Activated CD8-positive, alpha-beta T cell treated with anti-CD3 and anti-CD28 coated beads, Interleukin-2, amount 10 ng/mL, durations not matched to agents 7 days and 5 days (primary cell): ENCODE measurements at regions not wholly inside any gene's neighbourhood (a gene's known extent, or its start where the extent isn't known, plus 50 kb on each side); places are given as distances from the start of the nearest gene placed in this dataset.

ENCODE experiments used
- ATAC-seq: fragments of 150-1000 bp; cut with Tn5 transposase; one replicate; pipeline ENCODE4 v1.10.0; 2021; ENCODE audit warnings: moderate library complexity
- CTCF ChIA-PET: fragments of 350-600 bp; sonication (Branson Sonifier 250); formaldehyde crosslinking; loops from one replicate; lab custom pipeline; 2021; ENCODE audit warnings: antibody characterized with exemption; lab: Charles Lee
- POLR2A ChIA-PET: fragments of 350-600 bp; sonication (Branson Sonifier 250); formaldehyde crosslinking; loops from one replicate; lab custom pipeline; 2021; ENCODE audit warnings: antibody characterized with exemption; lab: Charles Lee
- DNase-seq: peaks from one replicate; pipeline ENCODE4 v3.0.0-alpha.2; 2020
- H3K27ac Mint-ChIP-seq: one replicate; pipeline ENCODE4 v1.8.0; 2021; ENCODE audit warnings: mild to moderate bottlenecking, mixed read lengths
- H3K27me3 Mint-ChIP-seq: one replicate; pipeline ENCODE4 v1.8.0; 2021; ENCODE audit warnings: low read depth, mixed read lengths
- H3K36me3 Mint-ChIP-seq: one replicate; pipeline ENCODE4 v1.8.0; 2021; ENCODE audit warnings: low read depth, mixed read lengths
- H3K4me1 Mint-ChIP-seq: one replicate; pipeline ENCODE4 v1.8.0; 2021; ENCODE audit warnings: low read depth, mixed read lengths
- H3K4me3 Mint-ChIP-seq: one replicate; pipeline ENCODE4 v1.8.0; 2021; ENCODE audit warnings: mild to moderate bottlenecking, mixed read lengths
- H3K9me3 Mint-ChIP-seq: one replicate; pipeline ENCODE4 v1.8.0; 2022; ENCODE audit warnings: mixed read lengths; ENCODE audit not compliant: insufficient read depth

DNA sequence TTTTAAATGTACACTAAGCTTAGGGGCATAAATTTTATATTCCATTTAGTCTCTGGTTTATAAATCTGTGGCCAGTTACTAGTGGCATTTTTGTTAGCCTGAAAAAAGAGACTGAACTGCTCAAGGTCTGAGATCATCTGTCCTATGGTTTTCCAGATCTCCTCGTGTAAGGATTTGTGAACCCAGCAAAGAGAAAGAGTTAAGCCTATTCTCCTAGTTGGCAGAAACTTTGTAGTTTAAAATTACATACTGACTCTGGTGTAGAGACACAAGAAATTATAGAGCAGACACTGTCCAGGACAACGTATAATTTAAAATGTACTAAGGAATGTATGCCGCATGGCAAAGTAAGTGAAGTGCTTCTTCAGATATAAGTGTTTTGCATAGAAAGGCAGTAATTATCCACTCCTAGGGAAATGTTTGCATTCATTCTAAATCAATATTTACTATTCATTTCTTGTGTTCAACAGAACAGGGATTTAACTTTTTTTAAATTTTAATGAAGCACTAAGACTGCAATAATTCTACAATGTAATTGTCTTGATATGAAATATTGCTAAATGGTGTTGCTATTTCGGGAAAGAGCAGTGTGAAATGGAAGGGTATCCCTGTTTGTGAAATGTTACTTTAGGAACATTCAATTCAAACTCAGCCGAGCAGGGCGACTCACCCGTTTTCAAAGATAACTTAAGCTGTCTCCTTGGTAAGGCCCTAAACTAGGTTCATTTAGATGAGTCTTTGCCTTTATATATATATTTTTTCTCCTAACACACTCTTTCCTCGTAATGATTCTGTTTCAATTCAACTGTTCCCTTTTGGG is 508.4 kb upstream of the ZEB2 start:
- ChIA-PET CTCF (no interaction called here), POLR2A (no interaction called here)
- ATAC-seq (no peak), DNase-seq (no peak)
- no peaks in the 10 kb centered on the region for H3K4me1 Mint-ChIP-seq
- no peaks in the 10 kb centered on the region for H3K9me3 Mint-ChIP-seq
- no peaks in the 10 kb centered on the region for H3K27me3 Mint-ChIP-seq
- no peak overlapping the region for H3K4me3 Mint-ChIP-seq
- H3K36me3 Mint-ChIP-seq: no peaks in the 10 kb centered on the region
- no peak overlapping the region for H3K27ac Mint-ChIP-seq

DNA sequence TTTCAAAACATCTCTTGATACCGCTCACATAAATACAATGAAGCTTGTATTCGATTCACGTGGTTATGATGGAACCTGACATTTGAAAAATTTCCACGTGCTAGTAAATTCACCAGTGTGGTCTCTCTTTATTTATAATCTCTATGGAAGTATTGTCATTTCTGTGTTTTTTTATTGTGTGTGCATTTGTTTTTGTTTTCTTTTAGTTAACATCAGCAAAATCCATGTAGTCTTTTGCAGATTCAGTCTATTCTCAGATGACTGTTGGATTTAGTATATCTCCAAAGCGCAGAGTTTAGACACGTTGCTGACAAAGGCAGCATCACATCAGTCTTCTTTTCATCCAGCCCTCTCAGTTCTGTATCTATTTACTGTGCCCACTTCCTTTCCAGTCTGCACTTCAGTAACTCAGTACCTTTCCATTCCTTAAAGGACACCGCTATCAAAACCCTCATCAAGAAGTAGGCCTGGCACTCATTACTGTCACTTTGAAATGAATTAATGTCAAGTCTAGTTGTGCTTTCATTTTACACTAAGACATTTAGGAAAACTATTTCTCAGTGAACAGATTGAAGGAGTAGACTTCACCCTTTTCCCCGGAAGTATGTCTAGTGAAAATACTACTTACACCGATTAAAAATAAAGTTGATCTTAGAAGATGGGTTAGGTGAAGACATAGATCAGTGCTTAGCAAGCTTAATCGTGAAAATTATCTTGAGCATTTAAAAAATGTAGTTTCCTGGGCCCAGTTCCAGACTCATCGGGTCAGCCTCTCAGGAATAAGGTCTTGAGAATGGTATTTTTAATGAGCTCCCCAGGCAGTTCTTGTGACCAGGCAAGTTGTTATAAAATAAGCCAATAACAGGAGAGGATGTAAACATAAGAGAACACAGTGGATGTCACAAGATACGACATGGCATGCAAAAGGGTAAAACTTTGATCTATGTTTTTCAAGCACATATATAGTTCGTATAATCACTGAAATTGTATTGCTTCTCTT is 506.8 kb upstream of the ZEB2 start:
- no peaks in the 10 kb centered on the region for H3K36me3 Mint-ChIP-seq
- ATAC-seq (no peak), DNase-seq (no peak)
- ChIA-PET POLR2A (no interaction called here), CTCF (no interaction called here)
- peaks cover 3% of the 10 kb centered on the region for H3K27me3 Mint-ChIP-seq
- no peak overlapping the region for H3K4me3 Mint-ChIP-seq
- H3K4me1 Mint-ChIP-seq: no peaks in the 10 kb centered on the region
- H3K27ac Mint-ChIP-seq: no peak overlapping the region
- no peaks in the 10 kb centered on the region for H3K9me3 Mint-ChIP-seq

DNA sequence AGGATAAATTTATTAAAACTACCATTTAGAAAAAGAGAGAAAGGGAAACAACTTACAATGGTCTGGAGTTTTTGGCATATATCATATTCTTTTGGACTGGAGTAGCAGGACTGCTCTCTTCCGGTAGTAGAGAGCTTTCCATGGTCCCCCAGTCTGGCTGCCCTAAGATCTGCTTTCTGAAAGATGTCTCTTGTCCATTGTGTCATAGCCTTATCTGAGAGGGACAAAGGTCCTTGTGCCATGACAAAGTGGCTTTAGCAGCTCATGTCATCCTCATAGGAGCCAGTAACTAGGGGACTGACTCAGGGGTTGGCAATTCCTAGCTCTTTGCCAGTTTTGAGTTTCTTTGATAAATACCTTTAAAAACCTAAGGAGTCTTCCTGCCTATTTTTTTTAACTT is 505.5 kb upstream of the ZEB2 start:
- no peak overlapping the region for H3K27ac Mint-ChIP-seq

GRCh38 chr2:145023334-145023934 is 503.5 kb upstream of the ZEB2 start:
- POLR2A ChIA-PET: no interaction called here

More for the DNA sequence above, 505.5 kb upstream of the ZEB2 start:
- POLR2A ChIA-PET: no interaction called here
- Mint-ChIP-seq H3K4me1 (no peaks in the 10 kb centered on the region), H3K9me3 (no peaks in the 10 kb centered on the region), H3K27me3 (peaks cover 3% of the 10 kb centered on the region), H3K36me3 (no peaks in the 10 kb centered on the region), H3K4me3 (no peak overlapping the region)
- DNase-seq (no peak), ATAC-seq (no peak)
- CTCF ChIA-PET: no interaction called here

DNA sequence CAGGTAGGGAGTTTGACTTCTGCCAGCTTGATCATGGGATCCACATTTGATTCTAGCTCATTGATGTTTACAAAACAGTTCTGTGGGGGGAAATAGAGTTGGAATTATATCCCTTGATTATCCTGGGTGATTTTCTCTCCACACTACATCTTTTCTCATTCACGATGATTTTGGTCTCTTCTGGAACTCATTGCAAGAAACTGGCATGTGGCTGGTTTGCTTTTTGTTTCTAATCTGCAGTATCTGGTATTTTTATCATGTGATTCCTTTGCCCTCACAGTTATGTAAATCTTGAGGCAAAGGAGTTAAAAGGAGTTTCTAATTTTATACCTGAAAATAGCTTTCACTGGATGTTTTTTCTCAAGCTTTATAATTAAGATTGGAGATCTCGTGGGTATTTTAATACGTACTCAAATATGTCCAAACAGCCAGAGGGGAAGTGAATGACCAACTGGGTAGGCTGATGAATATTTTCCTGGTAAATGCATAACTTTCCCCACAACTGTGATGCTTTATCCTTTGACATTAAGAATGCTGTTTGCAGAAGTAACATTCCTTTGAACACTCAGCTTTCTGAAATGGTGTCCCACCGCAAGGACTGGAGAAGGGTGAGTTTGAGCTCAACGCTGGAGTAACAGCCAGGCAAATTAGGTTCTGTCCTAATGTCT is 502.9 kb upstream of the ZEB2 start:
- Mint-ChIP-seq H3K27me3 (peaks cover 3% of the 10 kb centered on the region), H3K4me1 (no peaks in the 10 kb centered on the region), H3K36me3 (no peaks in the 10 kb centered on the region), H3K4me3 (no peak overlapping the region), H3K9me3 (no peaks in the 10 kb centered on the region), H3K27ac (no peak overlapping the region)
- CTCF ChIA-PET: interaction anchor here (0.6 kb wide), 1 partner anchor 233 kb away, joined by 3 read pairs; no protein-coding TSS in a partner anchor
- POLR2A ChIA-PET: no interaction called here
- no peak for DNase-seq
- ATAC-seq: no peak

More at GRCh38 chr2:145023334-145023934, 503.5 kb upstream of the ZEB2 start:
- no peaks in the 10 kb centered on the region for H3K4me1 Mint-ChIP-seq
- ATAC-seq (no peak), DNase-seq (no peak)
- peaks cover 3% of the 10 kb centered on the region for H3K27me3 Mint-ChIP-seq
- H3K27ac Mint-ChIP-seq: no peak overlapping the region
- CTCF ChIA-PET: no interaction called here
- H3K36me3 Mint-ChIP-seq: no peaks in the 10 kb centered on the region
- no peak overlapping the region for H3K4me3 Mint-ChIP-seq
- no peaks in the 10 kb centered on the region for H3K9me3 Mint-ChIP-seq

- ChIA-PET POLR2A (no interaction called here), CTCF (interaction anchor here (0.6 kb wide), 1 partner anchor 232 kb away, joined by 3 read pairs; no protein-coding TSS in a partner anchor)
- Mint-ChIP-seq H3K9me3 (no peaks in the 10 kb centered on the region), H3K4me1 (no peaks in the 10 kb centered on the region), H3K27me3 (peaks cover 3% of the 10 kb centered on the region), H3K36me3 (no peaks in the 10 kb centered on the region), H3K27ac (no peak overlapping the region), H3K4me3 (no peak overlapping the region)
- DNase-seq: no peak
- ATAC-seq: no peak
Observed at GRCh38 chr2:145021962-145022665, 502.2 kb upstream of the ZEB2 start.

DNA sequence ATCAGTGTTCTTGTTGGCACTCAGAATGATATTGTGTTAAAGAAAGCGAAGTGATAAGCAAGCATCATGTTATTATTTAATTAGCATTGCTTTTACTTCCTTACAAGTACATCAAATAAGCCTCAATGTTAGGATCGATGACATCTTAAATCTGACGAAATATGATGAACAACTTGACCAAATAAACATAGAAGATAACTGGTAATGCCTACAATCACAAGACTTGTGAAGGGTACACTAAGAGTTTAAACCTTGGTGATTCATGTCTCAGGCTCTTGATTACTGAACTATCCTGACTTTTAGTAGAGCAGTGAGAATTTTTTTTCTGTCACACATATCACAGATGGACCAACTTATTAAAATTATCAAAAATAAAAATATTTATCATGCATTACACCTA is 500.8 kb upstream of the ZEB2 start:
- no peak for DNase-seq
- Mint-ChIP-seq H3K9me3 (no peaks in the 10 kb centered on the region), H3K4me3 (no peak overlapping the region), H3K4me1 (no peaks in the 10 kb centered on the region), H3K27me3 (peaks cover 3% of the 10 kb centered on the region), H3K27ac (no peak overlapping the region), H3K36me3 (no peaks in the 10 kb centered on the region)
- ChIA-PET POLR2A (no interaction called here), CTCF (no interaction called here)
- ATAC-seq: no peak

GRCh38 chr2:145020139-145020538 is 500.2 kb upstream of the ZEB2 start:
- POLR2A ChIA-PET: no interaction called here
- Mint-ChIP-seq H3K36me3 (no peaks in the 10 kb centered on the region), H3K4me3 (no peak overlapping the region), H3K9me3 (no peaks in the 10 kb centered on the region), H3K27ac (no peak overlapping the region), H3K27me3 (peaks cover 3% of the 10 kb centered on the region), H3K4me1 (no peaks in the 10 kb centered on the region)
- ATAC-seq: no peak
- no peak for DNase-seq
- CTCF ChIA-PET: no interaction called here

DNA sequence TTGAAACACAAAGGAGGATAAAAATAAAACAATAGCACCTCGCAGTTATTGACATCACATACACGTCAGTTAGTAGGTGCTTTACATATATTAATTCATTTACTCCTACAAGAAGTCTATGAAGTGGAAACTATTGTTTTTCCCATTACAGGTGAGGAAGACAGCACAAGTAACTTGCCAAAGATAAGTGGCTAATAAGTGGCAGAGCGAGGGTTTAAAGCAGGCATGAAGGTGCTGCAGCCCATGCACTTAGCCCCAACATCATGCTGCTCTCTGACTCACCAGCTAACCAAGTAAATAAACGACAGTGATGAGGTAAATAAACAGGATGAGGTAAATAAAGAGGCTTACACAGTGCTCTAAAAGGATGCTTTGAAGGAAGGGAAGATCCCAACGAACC is 498.6 kb upstream of the ZEB2 start:
- ChIA-PET CTCF (no interaction called here), POLR2A (no interaction called here)
- Mint-ChIP-seq H3K27me3 (peaks cover 3% of the 10 kb centered on the region), H3K4me1 (no peaks in the 10 kb centered on the region), H3K9me3 (no peaks in the 10 kb centered on the region), H3K27ac (no peak overlapping the region), H3K36me3 (no peaks in the 10 kb centered on the region), H3K4me3 (no peak overlapping the region)
- ATAC-seq (no peak), DNase-seq (no peak)

DNA sequence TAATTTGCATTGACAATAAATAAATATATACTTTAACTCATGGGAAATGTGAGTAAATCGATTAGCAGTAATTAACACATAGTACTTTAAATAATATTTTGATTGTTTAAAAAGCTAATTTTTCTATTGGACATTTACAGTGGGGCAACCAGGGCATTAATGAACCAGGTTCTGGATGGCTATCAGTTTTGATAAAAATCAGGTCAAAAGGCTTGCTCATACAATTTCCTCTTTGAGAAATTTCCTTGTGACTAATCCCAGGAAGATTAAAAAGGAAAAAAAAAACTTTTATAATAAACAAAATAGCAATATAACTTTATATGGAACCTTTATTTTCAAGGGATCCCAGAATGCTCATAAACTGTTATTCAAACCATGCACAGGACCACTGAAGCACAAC is 497.2 kb upstream of the ZEB2 start:
- peaks cover 2% of the 10 kb centered on the region for H3K27me3 Mint-ChIP-seq
- ChIA-PET CTCF (no interaction called here), POLR2A (no interaction called here)
- no peaks in the 10 kb centered on the region for H3K4me1 Mint-ChIP-seq
- no peak overlapping the region for H3K4me3 Mint-ChIP-seq
- H3K36me3 Mint-ChIP-seq: no peaks in the 10 kb centered on the region
- no peaks in the 10 kb centered on the region for H3K9me3 Mint-ChIP-seq
- ATAC-seq (no peak), DNase-seq (no peak)
- no peak overlapping the region for H3K27ac Mint-ChIP-seq

GRCh38 chr2:145016711-145017110 is 496.8 kb upstream of the ZEB2 start:
- no peak overlapping the region for H3K4me3 Mint-ChIP-seq
- H3K9me3 Mint-ChIP-seq: no peaks in the 10 kb centered on the region
- H3K27ac Mint-ChIP-seq: no peak overlapping the region
- no peaks in the 10 kb centered on the region for H3K27me3 Mint-ChIP-seq
- DNase-seq (no peak), ATAC-seq (no peak)
- CTCF ChIA-PET: no interaction called here
- no peaks in the 10 kb centered on the region for H3K36me3 Mint-ChIP-seq
- POLR2A ChIA-PET: no interaction called here
- no peaks in the 10 kb centered on the region for H3K4me1 Mint-ChIP-seq
